ENCODE measurements at regions not wholly inside any gene's neighbourhood (a gene's known extent, or its start where the extent isn't known, plus 50 kb on each side); places are given as distances from the start of the nearest gene placed in this dataset.

- H3K27ac ChIP-seq = no peak overlapping the region
Observed at GRCh38 chr1:187655104-187655503, 826.4 kb downstream of the PLA2G4A start.

GRCh38 chr1:187665483-187665882, 836.7 kb downstream of the PLA2G4A start:
- 71% methylated on average over 1 of the region's 2 CpGs for WGBS (ENCODE audit: insufficient coverage, low coverage, low lambda C conversion rate, missing lambda C conversion rate)
- no peak for DNase-seq
- H3K27me3 ChIP-seq = no peaks in the 10 kb centered on the region

More at GRCh38 chr1:187655104-187655503, 826.4 kb downstream of the PLA2G4A start:
- H3K36me3 ChIP-seq = no peaks in the 10 kb centered on the region
- no peaks in the 10 kb centered on the region for H3K27me3 ChIP-seq
- ATAC-seq = no peak
- DNase-seq = no peak
- TF ChIP-seq CTCF (IDR thresholded peaks at IDR 0.05) (no peak), POLR2A (IDR thresholded peaks at IDR 0.05) (no peak)
- intact Hi-C loops (cut with DNase I) = no loop called here
- H3K9me3 ChIP-seq = no peaks in the 10 kb centered on the region
- no peak overlapping the region for H3K4me3 ChIP-seq
- H3K4me1 ChIP-seq = no peaks in the 10 kb centered on the region

GRCh38 chr1:187680823-187681222, 852.1 kb downstream of the PLA2G4A start:
- Histone ChIP-seq H3K4me3 (no peak overlapping the region), H3K27ac (no peak overlapping the region), H3K4me1 (no peaks in the 10 kb centered on the region), H3K27me3 (peaks cover 0 to 5% of the 10 kb centered on the region in 2 donors), H3K9me3 (no peaks in the 10 kb centered on the region), H3K36me3 (no peaks in the 10 kb centered on the region)
- no peak for DNase-seq
- 70% methylated on average over 1 of the region's 1 CpG for WGBS (ENCODE audit: insufficient coverage, low coverage, low lambda C conversion rate, missing lambda C conversion rate)
- intact Hi-C loops (cut with DNase I) = no loop called here
- TF ChIP-seq POLR2A (IDR thresholded peaks at IDR 0.05) (no peak), CTCF (IDR thresholded peaks at IDR 0.05) (no peak)
- no peak for ATAC-seq

More at GRCh38 chr1:187665483-187665882, 836.7 kb downstream of the PLA2G4A start:
- Histone ChIP-seq H3K9me3 (no peaks in the 10 kb centered on the region), H3K27ac (no peak overlapping the region), H3K4me3 (no peak overlapping the region), H3K36me3 (no peaks in the 10 kb centered on the region), H3K4me1 (no peaks in the 10 kb centered on the region)
- ATAC-seq = no peak
- TF ChIP-seq CTCF (IDR thresholded peaks at IDR 0.05) = no peak
- TF ChIP-seq POLR2A (IDR thresholded peaks at IDR 0.05) = no peak
- intact Hi-C loops (cut with DNase I) = no loop called here

GRCh38 chr1:187682112-187682511, 853.4 kb downstream of the PLA2G4A start:
- no peaks in the 10 kb centered on the region for H3K4me1 ChIP-seq
- WGBS (ENCODE audit: insufficient coverage, low coverage, low lambda C conversion rate, missing lambda C conversion rate) = 36% methylated on average over 2 of the region's 2 CpGs

More at GRCh38 chr1:187682112-187682511, 853.4 kb downstream of the PLA2G4A start:
- TF ChIP-seq POLR2A (IDR thresholded peaks at IDR 0.05) = no peak
- TF ChIP-seq CTCF (IDR thresholded peaks at IDR 0.05) = no peak
- intact Hi-C loops (cut with DNase I) = no loop called here
- Histone ChIP-seq H3K27me3 (peaks cover 0 to 5% of the 10 kb centered on the region in 2 donors), H3K4me3 (no peak overlapping the region), H3K27ac (no peak overlapping the region), H3K36me3 (no peaks in the 10 kb centered on the region), H3K9me3 (no peaks in the 10 kb centered on the region)
- ATAC-seq (no peak), DNase-seq (no peak)

Measured in right lobe of liver (tissue), 6 donors.